GM21423 (cell line): ENCODE measurements at regions not wholly inside any gene's neighbourhood (a gene's known extent, or its start where the extent isn't known, plus 50 kb on each side); places are given as distances from the start of the nearest gene placed in this dataset.

Source experiments
- ATAC-seq: cut with Tn5 transposase; IDR thresholded peaks from one replicate; pipeline ENCODE4 v1.9.1; 2021; ENCODE audit warnings: mild to moderate bottlenecking, moderate library complexity; ENCODE audit not compliant: unreplicated experiment

DNA sequence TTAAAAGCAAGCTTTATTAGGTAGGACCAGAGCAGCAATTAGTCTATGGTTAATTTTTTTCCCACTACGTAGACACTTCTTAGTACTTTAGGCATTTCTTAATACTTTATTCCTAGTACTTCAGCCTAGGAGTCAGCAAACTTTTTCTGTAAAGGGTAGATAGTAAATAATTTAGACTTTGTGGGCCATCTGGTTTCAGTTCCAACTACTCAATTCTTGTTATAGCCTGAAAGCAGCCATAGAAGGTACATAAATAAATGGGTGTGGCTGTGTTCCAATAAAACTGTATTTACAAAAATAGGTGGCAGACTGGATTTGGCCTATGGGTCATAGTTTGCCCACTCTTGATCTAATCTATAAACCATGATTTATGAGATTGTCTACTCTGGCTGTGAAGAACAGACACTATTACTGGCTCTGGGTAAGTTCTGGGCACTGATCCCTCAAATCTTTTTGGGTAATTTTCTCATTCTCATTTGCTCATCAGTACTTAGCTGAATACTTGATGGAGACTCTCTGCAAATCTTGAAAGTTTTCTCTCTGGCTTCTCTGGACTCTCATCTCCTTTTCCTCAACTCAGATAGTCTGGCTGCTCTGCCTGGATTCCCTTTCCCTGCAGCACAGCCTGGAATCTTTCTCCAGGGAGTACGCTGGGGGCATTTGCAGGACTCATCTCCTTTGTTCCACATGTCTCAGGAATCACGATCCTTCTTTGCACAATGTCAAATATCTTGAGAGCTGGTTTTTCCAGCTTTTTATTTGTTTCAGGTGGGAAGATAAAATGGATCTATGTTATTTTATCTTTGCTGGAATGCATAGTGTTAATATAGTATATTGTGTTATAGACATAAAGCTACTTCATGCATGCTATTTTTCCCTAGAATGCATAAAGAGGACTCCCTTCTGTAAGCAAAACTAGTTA, 524.8 kb upstream of the TBL1XR1 start:
- ATAC-seq = no peak

DNA sequence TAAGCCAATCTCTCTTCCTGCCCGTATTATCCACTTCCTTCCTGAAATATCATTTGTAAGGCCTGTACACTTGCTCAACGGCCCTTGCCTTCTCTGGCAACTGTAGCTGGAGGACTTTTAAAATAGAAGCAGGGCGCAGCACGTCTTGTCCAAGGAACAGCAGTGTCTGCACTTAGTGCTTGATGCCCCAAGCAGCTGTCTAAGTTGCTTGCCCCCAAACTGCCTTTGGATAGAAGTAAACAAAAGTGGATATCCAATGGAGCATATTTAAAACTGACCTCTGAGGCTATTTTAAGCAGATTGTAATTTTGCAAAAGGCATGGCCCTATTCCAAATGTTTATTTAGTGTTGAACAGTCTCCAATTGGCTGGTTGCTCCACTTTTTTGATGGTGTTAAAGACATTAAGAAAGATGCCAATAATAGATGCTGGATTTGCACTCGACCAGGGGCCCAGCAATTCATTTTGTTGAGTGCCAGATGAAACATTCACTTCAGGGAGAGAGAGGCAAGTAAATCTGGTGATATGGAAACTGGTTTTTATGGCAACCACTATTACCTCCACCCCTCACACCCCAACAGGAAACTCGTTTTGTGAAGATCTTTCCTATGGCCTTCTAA, 526.8 kb upstream of the TBL1XR1 start:
- ATAC-seq = no peak

DNA sequence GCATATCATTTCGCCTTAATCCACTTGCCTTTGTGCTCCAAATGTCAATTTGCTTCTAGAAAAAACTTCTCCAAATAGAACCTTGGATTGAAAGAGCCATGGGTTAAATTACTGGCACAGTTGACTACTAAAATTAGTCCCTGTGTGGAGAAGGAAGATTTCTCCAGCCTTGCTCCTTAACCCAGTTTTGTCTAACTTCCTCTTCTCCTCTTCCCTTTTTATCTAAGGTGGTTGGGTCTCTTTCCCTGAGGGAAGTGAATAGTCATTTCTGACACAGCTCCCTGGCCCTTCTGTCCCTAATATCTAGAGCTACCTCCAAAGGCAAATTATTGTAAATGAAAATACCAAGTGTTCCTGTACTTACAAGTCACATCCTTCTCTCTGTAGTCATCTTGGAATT, 527.9 kb upstream of the TBL1XR1 start:
- ATAC-seq = no peak

DNA sequence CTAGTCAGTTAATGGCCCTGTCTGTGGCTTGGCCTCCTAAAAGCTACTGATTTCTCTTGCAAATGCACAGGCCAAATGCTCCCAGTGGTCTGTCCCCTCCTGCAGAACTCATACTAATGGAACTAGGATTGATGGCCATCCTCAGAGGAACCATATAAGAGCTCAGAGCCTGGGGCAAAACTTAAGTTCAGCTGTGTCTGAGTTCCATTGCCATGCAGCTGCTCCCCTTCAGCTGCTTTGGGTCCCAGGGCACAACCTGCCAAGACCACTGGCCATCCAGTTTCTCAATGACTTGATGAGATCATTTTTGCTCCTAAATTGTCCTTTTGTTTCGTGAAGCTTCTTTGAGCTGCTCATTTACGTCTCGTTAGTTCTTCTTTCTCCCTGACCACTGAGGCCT, 529.5 kb upstream of the TBL1XR1 start:
- no peak for ATAC-seq

DNA sequence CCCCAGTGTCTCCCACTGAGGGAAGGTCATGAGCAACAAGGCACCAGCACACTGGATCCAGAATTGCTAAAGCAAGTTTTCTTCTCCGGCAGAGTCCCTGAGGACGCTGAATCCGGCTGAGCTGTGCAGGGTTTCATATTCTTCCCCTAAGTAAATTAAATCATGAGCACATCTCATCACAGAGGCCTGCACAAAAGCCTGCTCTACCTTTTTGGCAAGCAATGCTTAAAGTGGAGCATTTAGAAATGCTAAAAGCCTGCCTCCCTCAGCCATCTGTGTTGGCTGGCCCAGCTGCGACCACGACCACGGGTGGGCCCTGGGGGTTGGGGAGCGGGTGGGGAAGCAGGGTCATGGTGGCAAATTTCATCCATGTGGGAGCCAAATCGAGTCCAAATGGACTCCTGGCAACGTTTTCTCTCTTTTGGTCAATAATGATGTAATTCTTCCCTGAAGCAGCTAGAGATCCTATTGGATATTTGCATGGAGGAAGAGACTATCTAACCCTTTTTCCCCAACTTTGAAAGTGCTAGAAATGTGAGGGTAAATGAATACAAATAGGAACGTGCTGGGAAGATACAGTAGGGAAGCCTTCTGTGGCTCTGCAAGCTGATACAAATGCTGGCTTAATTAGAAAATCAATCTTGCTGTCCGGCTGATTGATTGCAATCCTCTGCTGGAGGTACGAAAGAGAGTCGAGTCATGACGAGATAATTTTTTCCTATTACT, 532.8 kb upstream of the TBL1XR1 start:
- ATAC-seq = no peak

DNA sequence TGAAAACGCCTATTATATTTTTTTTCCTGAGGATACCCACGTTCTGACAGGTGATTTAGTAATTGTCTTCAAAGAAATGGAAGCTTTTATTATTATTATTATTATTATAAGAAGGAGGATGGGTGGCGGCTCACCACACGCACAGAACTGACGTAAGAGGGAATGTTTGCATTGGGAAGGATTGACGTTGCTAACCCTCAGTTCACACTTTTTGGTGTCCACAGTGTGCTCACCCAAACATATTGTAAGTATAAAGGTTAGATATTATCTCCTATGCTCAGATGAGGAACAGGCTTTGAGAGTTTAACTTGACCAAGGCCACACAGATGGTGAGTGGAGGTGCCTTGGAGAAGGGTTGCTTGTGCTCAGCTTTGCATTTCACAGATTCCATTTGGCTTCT, 533.5 kb upstream of the TBL1XR1 start:
- ATAC-seq = no peak

DNA sequence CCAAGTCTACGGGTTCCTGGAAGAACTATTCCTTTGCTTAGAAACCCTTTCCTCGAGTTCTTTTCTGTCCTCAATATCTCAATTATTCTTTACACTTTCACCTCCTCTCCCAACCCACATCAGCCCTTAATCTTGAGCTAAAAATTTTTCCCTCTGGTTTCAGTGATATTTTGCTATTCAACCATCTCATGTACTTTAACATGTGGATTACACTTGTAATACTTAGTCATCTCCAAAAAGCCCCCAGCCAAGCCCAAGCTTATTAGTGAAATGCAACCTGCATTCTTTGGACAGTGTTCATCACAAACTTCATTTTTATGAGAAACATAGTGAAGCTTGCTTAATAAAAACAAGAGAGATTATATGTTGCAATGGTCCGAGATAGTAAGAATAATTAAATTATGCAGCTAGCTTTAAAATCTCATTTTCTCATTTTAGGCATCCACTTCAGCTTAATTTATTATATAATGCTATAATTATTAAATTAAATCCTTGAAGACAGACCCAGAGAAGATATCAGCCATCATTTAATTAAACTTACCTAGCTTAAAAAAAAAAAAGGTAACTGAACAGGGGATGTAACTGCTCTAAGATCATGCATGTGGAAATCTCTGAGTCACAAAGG, 534.5 kb upstream of the TBL1XR1 start:
- no peak for ATAC-seq

DNA sequence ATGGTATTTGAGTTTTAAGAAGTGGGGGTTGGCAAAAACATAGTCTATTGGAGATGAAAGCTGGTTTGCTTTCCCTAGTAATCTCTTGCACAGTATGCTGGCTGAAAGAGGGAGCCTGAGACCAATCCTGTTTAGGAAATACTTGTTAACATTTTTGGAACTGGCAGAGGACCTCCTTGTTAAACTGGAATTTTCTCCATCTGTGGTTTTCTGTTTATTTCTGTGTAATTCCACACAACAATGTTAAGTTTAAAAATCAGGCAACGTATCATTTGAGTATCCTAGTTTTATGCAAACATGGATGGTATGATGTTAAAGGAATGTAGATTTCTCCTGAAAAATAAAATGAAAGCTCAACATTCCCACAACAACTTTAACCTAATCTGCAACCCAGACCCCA, 536.0 kb upstream of the TBL1XR1 start:
- ATAC-seq = no peak

DNA sequence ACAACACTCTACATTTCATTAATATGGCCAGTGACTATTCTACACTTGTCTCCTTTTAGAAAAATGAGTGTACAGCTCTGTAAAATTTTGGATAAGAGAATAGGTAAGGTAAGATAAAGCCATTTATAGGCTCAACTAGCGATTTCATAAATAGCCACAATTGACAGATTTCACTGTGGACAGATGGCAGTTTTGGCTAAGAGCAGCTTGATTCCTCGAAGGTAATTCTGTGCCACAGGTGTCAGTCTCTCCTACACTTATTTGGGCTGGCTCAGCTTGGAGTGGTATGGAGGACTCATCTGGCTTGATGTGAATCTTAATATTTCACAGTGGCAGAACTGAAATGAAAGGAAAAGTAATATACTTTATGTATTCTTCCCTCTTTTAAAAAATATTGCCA, 536.7 kb upstream of the TBL1XR1 start:
- ATAC-seq = no peak

DNA sequence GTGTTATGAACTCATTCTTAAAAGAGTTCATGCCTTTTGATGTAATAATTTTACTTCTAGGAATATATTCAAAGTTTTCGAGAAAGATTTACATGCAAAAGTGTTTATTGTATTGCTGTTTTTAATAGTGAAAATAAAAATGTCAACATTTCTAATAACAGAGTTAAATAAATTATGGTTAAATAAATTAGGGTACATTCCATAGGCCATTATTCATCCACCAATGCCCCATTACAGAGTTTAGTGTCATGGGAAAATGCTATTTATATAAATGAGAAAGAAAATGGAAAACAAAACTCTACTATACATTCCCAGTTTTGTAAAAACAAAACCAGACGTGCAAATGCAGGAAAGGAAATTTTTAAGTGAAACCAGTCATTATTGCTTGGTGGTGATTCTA, 538.1 kb upstream of the TBL1XR1 start:
- no peak for ATAC-seq

DNA sequence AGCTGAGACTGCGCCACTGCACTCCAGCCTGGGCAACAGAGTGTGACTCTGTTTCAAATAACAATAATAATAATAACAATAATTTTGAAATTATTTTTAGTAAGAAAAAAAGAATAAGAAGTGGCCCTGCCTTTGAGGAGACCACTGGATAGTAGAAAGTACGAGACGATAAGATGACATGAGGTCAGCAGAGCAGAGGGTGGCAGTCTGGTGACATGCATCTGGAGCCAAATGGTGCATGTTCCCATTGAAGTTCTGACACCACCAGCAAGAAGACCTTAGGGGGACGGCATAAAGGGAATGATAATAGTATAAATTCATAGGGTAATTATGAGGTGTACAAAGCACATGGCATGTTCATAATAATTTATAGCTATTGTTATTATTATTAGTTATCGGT, 542.2 kb upstream of the TBL1XR1 start:
- ATAC-seq = no peak

DNA sequence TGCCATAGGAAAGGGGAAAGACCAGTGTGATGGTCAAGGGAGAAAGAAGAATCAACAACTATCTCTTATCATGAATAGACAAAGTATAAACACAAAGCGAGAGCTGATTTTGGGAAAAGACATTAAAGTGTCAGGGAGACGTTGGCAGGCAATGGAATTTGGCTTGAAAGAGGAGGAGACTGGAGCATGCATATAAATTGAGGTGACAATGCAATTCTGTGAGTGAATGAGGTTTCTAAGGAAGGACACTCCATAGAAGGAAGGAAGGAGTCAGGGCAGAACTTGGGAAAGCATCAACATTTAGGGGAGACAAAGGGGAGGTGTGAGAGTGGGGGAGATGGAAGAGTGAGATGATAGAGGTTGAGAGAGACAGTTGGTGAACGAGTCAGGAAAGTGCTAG, 543.0 kb upstream of the TBL1XR1 start:
- no peak for ATAC-seq

DNA sequence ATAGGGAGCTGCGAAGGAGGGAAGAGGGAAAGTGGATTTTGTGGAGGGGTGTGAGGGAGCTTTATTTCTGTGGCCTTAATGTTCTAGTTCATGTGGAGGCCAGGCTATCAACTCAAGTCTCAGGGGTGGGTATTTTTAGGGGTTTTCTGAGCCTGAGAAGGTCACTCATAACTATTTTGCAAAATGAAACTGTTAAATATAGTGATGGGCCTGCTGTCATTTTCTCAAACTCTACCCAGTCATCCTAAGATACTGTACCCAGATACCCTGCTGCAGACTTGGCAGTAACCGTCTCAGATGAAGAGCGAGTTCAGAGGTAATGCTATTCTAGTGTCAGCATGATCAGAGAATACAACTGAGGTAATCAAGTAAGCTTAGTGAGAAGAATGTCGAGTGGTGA, 545.0 kb upstream of the TBL1XR1 start:
- no peak for ATAC-seq

DNA sequence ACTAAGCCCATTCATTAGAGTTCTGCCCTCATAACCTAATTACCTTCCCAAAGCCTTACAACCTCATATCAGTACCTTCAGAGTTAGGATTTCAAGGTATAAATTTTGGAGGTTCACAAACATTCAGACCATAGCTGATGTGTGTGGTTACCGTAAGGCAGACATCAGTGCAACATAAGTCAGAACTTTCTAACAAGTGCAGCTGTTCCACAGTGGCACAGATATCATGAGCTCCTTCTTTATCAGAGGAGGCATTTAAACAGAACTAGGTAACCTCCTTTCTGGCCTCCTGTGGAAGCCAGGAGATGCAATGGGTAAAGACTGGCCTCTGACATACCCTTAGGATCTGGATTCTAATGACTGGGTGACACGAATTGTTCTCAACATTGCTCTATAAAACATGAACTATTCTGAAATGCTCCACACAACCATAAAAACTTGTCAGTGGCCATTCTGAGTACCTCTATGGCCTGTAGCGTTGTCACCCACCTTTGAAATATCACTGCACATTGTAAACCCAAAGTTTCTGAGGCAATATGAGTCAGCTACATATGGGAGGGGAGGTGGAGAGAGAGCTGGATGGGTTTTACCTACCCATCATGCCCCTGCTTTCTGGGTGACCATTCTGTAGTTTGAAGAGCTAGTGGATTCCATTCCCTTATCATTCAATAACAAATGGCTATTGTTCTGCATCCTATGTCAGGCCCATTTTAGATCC, 546.0 kb upstream of the TBL1XR1 start:
- no peak for ATAC-seq

DNA sequence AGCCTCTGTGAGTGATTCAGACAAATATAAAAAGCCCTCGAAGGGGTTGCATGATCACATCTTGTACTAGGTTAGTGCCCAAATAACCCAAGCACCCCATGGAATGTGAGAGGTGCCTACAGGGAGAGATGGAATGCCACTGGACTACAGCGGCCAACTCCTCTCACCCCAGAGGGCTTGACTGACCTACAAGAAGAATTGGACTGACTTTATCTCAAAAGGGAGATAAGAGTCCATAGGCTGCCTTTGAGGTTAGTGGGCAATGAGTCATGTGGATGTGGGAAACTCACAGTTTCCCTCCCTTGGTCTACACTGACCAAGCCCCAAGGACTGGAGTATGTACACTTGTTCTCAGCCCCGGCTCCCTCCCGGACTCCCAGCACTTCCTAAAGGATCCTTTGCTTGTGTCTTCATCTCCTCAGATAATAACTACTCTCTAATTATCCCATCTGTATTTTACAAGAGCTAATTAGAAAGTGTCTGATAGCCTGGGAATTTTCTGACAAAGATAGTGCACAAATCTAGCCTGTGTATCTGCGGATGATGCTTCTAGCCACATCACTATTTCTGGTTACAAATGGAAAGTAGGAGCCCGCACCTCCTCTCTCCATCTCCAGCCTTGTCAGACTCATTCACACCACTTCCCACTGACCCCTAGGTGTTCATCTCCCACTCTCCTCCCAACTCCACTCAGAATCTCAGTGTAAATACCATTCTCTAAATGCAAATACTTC, 547.8 kb upstream of the TBL1XR1 start:
- ATAC-seq = no peak

DNA sequence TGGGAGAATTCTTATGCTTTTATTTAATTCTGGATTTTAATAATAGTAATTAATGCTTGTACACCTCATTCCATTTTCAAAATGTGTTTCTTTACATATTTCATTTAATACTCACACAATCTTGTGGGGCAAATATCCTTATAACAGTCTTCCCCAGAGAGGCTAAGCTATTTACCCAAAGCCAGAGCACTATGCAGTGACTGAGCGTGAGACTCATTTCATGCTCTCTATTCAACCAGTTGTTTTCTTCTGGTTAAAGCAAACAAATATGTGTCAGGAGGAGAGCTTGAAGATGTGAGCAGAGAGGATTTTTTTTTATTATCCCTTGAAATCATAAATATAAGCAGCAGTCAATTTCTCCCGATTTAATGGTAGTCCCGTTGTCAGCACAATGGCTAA, 548.3 kb upstream of the TBL1XR1 start:
- no peak for ATAC-seq

DNA sequence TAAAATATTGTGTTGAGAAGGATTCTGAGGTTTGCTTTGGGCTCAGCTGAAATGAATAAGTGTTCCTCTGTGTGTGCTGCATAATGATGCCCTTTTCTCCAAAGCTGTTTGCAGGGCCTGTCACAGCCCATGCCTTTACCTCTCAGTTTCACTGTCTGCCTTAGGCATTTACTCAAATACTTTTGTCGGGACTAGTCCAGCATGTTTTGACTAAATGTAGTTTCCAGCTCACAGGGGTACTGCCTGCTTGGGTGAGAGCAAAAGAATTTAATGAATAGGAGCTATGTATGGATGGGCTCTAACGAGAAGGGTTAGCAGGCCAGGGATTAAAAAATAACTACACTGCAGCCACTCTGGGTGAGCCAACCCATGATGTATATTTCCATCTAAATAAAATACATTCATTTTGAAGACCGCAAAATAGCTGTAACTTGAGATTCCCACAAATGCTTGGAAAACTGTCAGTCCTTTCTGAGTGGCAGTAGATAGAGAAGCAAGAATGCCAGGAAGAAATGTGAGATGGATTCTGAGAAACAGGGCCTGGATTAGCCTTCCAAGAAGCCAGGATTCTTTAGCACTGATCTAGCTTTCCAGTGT, 549.2 kb upstream of the TBL1XR1 start:
- no peak for ATAC-seq

DNA sequence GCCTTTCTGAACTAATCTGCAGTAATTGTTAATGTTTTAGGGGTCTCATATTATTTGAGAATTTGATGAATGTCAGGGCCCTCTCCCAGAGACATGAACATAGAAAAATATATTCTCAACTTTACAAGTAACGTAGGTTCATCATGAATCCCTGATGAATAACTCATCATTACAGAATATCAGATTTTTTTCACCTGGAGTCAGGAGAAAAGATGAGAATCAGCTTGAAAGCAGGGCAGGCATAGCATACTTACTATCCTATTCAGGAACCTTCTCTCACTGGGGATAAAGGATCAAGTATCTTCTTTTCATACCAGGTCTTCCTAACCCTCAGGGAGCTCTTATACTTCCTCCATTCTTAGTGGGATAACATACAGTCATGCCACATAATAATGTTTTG, 552.6 kb upstream of the TBL1XR1 start:
- ATAC-seq = no peak

DNA sequence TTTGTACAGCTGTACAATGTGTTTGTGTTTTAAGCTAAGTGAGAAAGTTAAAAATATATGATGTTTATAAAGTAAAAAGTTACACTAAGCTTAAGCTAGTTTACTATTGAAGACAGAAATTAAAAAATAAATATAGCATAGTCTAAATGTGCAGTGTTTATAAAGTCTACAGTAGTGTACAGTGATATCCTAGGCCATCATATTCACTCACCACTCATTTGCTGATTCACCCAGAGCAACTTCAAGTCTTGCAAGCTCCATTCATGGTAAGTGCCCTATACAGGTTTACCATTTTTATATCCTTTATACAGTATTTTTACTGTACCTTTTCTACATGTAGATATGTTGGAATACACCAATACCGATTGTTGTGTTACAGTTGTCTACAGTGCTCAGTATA, 553.2 kb upstream of the TBL1XR1 start:
- no peak for ATAC-seq

DNA sequence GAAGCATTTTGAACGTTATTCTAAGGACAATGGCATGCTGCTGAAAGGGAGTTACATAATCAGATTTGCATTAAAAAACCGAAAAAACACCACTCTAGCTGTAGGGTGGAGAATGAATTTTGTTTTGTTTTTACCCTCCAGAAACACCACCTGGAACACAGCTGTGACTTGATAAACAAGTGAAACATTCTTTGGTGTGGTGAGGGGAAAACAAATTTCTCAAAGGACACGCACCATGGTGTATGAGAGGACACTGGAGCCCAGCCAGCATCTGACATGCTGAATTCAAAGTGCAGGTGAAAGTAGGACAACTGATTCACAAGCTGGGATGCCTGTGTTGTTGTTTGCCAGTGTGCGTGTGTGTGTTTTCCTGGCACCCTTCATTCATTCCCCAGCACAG, 554.5 kb upstream of the TBL1XR1 start:
- no peak for ATAC-seq
